NCI-H2227 treated with DMSO at 0.1 percent for 48 hours (cell line): ENCODE measurements at regions not wholly inside any gene's neighbourhood (a gene's known extent, or its start where the extent isn't known, plus 50 kb on each side); places are given as distances from the start of the nearest gene placed in this dataset.
"Not testable (repeated sequence)": the region's sequence is repeated elsewhere in the genome, so short reads cannot be mapped to it uniquely, and the experiment has no call there.

Source experiments
- DNase-seq: peaks from one replicate; lab custom pipeline; 2025; lab: John Stamatoyannopoulos, UW

DNA sequence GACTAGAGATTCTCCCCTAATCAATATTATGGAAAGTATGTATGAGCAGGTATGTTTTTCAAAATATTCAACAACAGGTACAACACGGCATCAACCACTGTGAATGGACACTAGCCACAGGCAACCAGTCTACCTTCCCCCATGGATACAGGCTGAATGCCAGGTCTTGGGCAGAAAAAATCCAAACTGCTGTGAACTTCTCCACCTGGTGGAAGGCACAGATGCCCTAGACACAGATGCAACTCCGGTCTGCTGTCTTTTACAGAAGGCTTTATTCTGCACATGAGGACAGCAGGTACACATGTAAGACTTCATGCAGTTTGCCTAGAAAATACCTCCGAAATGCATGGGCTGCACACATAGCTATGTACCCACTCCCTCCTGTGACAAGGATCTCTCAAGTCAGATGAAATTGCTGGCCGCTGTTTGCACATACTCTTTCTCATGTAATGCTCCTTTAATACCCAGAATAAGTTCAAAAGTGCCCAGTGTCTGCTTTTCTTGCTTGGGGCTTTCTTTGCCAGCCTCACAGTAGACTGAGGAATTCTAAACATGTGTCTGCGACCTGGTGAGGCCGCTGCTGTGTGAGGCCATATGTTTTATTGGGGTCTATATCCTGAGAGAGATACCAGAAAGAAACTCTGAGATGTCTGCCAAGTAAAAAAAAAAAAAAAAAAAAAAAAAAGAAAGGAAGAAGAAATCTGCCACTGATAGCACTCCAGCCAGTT lies 325.9 kb downstream of the FOXO1 start:
- DNase-seq = no peak

DNA sequence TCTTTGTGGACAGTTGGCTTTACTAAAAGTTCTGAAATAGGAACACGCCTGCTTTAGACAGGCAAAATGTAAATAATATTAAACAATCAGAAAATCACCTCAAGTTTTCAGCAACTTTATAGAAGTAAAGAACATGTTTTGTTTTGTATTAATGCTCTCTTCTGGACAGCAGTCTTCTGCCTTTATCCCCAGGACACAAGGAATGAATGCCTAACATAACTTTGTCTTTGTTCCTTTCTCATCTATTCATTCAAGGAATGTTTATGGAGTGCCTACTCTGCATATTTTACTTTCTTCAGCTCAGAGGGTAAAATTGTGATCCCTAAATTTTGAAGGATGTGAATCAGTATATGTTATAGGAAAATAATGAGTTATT lies 325.4 kb downstream of the FOXO1 start:
- no peak for DNase-seq

DNA sequence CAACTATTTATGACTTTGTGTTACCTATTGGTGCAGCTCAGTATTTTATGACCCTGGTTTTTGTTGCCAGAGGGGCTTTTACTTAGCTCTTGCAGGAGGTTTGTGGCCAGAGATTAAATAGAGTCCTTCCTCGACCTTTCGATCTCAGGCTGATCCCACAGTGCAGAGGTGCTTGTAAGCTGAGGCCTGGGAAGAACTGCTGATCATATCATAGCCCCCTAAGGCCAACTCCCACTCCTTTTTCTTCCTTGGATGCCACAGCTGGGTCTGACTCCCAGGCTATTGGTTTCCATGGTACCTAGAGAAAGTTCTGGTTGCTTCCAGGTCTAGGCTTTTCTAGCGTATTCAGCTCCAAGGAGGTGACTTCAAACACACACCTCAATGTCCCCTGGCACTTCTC lies 324.9 kb downstream of the FOXO1 start:
- DNase-seq = no peak

DNA sequence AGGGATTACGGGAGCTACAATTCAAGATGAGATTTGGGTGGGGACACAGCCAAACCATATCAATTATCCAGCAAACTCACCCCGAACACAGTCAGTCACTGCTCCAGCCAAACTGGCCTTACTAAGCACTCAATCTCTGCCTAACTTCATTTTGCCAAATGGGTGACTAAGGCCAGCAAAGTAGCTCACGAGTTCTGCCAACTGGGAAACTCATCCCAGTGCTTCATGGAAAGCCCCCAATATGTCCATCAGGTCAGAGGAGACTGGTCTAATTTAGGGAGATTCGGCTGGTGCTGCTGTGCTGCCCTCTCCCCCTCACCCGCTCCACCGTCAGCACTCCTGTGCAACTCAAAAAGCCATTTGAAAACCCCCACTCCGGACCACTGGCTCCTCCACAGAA lies 324.0 kb downstream of the FOXO1 start:
- no peak for DNase-seq

DNA sequence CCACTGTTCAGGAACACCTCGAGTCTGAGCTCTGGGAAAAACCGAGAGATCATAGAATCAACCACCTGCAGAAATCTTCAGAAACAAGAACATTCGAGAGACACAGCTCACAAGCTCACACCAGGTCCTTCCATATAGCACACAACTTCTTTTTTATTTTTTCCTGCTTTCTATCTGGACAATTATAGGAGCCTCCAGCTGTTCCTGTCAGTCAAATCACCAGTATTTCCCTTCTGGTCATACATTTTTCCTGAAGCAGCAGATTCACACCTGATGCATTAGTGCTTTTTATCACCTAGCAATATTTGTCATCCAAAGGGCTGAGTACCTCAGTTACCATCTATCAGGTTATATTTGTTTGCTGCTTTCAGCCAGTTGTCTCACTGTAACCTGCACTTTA lies 323.5 kb downstream of the FOXO1 start:
- no peak for DNase-seq

DNA sequence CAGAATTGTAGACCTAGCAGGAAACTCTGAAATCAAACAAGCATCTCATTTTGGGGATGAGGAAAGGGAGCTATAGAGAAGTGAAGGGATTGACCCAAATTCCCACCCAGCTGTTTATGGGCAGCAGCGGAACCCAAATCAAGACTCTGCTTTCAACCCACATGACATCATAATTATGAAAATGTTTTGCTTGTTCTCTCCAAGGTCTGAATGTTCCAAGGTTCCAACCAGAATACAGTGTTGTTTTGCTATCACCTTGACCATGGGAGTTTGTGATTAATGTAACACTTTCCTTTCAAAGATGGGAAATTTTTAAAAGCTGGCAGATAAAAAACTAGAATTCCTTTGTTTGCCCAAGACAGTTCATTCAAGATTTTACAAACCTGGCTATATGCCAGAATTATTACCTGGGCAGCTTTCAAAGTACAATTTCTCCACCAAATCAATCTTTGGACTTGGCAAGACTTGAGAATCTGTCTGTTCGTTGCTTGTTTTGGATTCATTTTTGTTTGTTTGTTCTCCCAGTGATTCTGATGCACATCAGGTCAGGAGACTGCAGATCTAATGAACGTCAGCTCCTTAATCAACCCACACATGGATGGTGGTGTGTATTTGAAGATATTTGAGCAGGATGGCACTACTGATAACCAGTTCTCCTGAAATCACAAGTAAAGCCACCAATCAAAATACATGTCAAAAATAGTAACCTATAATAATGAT lies 322.7 kb downstream of the FOXO1 start:
- DNase-seq = no peak

DNA sequence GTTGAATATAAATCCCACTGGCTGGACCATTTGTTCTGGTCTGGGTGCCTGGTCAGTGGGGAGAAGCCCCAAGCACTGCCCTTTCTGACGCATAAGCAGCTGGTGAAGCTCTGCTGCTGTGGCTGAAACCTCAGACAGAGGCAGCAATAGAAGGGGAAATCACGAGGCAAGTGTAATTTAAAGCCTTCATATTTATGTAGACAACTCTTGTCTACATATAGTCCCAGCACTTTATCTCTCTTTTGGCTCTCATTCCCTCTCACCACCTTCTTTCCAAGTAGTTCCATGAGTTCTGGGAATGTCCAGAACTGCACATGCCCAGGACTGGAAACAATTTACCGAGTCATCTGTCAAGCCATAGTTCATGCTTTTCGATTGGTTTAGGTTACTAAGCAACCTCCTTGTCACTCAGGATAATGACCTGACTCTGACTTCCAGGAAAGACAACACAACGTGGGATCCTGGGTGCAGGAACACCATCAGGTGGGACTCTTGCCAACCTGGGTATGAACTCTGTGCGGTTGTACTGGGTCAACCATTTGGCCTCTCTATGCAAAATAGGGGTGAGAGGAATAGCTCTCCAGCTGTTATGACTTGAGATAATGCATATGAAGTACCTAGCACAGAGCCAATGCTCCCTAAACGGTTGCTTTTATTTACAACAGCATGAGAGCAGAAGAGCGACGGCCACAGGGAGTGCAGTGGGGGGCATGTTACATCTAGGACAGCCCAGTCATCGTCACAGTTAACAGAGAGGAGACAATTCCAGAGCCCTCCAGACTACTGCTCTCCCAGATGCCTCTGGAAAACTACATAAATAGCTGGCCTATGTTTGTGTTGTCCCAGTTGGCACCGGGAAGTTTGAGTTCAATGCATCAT lies 321.9 kb downstream of the FOXO1 start:
- no peak for DNase-seq

DNA sequence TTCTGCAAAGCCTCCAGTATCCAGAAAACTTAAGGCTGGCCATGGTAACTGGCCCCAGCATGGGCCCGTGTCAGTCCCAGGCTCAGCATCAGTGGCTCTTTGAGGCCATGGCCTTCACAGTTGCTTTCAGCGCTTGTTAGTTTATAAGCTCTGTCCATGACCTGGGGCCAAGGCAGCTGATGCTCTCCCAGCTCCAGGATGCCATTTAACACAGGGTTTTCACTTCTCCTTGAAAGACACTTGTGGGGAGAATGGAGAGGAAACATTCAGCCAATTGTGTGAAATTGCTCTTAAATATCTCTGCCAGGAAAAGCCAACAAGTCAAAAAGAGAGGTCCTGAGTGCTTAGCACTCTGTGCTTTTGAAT lies 321.3 kb downstream of the FOXO1 start:
- DNase-seq = no peak

DNA sequence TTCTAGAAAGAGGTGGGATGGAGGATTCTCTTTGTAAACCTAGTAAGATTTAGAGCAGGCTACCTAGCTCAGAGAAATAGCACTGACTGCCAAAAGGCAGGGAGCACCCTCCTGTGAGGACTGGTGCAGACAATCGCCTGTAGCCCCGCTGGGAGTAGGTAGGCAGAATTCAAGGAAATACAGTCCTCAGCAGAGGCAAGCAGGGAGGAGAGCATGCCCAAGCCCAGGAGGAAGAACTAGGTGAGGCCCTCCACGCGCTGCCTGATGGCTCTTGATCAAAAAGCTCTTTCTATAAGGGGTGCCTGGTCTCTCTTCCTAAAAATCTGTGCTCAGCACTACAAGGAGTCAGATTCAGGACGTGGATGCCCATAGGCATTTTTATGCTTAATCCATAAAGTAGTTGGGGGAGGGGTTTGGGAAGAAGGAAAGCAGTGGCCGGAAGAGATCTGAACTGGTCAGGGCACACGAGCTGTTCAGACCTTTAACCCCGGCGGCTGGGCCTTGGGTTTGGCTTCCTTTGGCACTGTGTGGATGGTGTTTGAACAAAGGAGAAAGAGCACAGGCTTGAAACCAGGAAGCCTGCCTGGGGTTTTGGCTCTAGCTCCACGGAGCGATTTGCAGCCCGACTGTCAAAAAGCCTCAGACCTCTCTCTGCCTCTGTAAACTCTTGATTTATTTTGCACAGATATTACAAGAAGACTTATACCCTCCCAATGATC lies 320.6 kb downstream of the FOXO1 start:
- no peak for DNase-seq

DNA sequence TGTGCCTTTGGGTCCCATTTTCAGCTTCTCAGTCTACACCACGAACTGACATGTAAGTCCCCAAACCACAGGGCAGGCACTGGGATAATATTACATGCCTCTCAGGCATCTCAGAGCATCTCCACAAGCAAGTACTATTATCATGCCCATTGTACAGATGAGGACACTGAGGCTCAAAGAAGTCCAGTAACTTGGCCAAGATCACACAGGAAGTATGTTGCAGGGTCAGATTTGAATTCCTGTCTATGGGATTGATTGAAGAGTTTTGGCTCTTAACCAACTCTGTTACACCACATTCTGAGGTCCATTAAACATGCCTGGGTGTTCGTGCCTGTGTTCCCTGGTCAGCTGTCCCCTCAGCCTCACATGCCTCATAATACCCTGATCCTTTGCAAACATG lies 319.8 kb downstream of the FOXO1 start:
- DNase-seq = no peak

DNA sequence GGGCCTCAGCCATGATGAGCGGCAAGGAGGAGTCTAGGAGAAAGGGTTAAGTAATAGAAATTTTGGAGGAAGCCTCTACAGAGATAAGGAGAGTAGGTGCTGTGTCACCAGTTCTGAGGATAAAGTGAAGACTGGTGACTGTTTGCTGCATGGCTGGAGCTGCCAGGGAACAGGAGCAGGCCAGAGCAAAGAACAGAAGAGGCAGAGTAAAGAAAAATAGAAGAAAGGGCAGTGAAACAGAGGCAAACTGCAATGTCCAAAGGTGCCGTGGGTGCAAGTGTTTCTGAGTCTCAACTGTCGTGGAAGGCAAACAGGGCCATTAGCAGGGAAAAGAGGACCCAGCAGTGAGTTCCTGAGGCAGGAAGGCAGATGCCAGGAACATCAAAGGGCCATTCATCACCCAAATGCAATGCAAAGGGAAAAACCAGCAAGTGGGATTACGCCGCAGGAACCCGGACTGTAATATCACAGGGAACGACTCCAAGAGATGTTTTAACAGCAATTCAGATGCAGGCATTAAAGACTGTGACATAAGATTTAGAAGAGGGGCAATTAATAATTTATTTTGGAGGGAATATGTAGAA lies 318.3 kb downstream of the FOXO1 start:
- DNase-seq = no peak

DNA sequence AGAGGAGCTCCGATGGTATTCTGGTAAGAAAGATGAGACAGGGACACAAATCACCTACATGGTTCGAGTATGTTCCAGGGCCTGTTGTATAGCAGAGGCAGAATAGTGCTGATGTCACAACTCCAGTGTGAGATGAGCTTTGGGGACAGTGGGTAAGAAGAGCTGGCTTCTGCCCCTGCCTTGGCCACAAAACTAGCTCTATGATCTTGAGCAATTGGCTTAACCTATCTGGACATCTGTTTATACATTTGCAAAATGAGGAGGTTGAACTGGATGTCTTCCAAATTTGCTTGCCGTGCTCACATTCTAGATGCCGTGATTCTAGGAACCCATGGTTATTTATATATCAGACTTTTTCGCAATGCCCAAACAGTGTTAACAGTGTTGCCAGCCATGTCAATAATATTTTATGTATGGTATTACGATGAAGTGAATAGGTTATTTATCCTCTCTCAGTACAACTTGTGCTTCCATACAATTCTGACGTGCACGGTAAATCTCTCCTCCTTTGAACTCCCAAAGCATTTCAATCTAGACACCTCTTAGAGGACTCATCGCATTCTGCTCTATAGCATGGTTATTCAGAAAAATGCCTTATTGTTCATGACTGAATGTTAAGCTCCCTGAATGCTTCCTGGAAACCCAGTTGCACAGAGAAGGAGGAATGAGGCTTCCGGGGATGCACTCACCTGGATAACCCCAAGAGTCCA lies 316.0 kb downstream of the FOXO1 start:
- no peak for DNase-seq

DNA sequence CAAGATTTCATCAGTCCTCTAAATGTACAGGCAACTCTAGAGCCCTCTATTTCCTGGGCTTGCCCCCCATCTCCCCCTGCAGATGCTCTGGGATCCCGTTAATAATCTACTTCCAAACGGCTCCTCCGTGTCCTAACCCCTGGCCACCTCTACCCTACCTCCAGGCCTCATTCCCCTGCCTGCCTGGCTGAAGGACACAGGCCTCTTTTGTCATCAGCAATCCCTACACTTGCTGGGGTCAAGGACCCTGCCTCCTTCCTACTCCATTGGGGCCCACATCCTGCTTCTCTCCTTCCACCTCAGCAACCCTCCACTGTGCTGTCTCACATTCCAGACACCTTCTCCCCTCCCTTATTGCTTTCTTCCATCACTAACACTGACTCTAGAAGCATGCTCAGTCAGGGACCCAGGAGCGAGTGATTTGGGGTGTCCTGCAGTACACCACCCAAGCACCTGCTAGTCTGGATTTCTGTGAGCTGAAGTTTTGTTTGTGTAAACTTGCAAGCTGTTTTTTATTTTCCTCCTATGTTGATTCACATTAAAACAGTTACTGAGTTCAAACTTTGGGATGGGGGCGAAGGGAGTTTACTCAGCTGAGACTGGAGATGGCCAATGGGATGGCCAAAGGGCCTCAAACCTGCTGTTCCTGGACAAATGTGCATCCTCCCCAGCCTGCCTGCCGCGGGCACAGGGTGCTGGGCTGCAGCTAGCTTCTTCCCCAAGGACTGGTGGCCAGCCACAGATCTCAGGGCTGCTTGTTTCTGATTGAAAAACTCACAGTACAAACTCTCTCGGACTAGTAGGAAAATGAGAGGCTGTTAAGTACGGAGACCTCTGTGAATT lies 314.7 kb downstream of the FOXO1 start:
- DNase-seq = no peak

DNA sequence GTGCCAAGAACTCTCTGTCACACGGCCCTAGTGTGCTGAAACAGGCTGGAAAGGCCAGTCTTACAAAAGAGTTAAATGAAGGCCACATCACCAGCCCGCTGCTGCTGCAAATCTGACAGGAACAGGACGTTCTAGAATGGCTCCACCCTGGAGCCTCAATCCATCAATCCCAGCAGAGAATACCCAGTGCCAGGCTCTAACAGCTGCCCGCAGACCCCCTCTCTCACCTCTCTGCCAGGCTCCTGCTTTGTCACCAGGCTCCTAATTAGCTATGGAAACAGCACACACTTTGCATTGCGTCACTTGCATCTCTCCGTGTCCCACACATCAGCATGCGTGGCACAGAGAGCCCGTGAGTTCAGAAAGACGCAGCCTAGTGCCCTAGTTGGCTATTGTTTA lies 314.1 kb downstream of the FOXO1 start:
- no peak for DNase-seq

DNA sequence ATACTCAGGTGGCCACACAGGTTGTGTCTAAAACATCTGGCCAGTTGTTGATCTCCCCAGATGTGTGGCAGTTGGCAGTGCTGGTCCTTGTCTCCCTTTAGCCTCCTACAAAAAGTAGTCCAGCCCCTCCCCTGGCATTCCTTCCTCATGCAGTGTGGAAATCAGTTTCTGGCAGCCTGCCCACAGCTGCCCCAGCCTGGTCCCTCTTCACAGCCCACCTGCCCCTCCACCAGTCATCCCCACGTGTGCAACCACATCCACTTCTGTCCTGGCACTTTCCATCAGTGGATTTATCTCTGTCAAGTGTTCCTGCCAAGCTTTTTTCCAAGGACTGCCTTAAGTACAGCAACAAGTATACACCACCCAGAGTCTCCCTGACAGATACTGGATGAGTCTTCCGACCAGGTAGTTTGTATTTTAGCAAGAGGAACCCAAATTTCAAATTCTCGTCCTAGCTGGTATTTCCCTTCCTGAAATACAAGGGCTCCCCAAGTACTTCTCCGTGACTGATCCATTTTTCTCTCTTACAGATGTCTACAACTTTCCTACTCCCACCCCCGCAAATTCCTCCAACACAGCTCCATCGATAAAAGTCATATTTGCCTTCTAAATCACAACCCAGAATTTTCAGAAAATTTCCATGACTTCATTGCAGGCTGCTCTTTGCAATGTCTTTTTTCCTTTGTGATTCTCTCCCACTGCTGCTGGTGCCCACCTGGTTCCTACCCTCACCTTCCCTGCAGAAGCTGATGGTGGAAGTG lies 313.5 kb downstream of the FOXO1 start:
- DNase-seq = no peak

DNA sequence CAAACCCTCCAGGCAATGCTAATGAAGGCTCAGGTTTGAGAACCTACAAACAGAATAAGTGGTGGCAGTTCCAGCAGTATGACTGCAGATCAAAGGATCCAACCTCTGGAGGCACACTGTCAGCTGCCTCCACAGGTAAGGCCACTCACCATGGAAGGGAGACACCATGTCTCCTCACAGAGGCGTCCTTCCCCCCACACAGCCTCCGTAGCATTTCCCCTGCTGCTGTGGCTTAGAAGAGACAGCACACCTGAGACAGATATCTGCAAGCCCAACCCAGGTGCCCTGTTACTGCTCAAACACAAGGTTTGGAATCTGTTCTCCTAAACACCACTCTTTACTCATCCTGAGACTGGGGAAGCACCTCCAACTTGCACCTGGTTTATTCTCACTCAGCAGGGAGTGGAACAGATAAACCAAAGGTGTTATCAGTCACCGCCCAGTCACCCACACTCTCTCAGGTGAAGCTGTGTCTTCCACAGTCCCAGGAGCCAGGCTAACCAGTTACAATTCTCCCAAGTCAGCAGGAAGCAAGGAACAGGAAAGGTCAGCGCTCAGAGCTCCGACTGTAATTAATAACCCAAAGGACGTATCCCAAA lies 311.2 kb downstream of the FOXO1 start:
- DNase-seq = no peak

DNA sequence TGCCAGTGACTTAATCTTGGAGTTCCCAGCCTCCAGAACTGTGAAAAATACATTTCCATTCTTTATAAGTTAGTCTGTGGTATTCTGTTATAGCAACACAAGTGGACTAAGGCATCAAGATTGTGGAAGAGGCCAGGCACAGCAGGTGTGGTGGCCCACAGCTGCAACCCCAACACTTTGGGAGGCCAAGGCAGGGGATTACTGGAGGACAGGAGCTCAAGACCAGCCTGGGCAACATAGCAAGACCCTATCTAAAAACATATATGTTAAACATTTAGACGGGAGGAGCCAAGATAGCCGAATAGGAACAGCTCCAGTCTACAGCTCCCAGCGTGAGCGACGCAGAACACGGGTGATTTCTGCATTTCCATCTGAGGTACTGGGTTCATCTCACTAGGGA lies 310.4 kb downstream of the FOXO1 start:
- DNase-seq = no peak

DNA sequence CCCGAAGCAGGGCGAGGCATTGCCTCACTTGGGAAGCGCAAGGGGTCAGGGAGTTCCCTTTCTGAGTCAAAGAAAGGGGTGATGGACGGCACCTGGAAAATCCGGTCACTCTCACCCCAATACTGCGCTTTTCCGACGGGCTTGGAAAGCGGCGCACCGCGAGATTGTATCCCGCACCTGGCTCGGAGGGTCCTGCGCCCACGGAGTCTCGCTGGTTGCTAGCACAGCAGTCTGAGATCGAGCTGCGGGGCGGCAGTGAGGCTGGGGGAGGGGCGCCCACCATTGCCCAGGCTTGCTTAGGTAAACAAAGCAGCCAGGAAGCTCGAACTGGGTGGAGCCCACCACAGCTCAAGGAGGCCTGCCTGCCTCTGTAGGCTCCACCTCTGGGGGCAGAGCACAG lies 310.0 kb downstream of the FOXO1 start:
- not testable (repeated sequence) for DNase-seq

DNA sequence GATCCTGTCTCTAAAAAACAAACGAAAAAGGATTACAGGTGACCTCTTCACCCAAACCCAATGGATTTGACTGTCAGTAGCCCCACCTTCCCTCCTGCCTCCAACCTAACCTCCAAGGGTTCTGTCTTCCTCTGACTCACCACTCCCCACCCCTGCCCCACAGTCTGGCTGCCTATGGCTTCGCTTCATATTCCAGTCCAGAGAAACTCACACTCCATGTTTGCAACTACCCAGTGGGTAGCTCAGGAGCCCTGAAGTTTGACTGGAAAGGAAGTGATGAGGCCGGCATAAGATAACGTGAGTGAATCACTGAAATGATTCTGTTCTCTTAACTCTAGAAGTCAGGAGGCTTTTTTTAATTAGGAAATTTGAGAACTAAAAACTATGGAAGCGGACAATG lies 303.9 kb downstream of the FOXO1 start:
- DNase-seq = no peak
